ENCODE measurements at regions not wholly inside any gene's neighbourhood (a gene's known extent, or its start where the extent isn't known, plus 50 kb on each side); places are given as distances from the start of the nearest gene placed in this dataset.

DNA sequence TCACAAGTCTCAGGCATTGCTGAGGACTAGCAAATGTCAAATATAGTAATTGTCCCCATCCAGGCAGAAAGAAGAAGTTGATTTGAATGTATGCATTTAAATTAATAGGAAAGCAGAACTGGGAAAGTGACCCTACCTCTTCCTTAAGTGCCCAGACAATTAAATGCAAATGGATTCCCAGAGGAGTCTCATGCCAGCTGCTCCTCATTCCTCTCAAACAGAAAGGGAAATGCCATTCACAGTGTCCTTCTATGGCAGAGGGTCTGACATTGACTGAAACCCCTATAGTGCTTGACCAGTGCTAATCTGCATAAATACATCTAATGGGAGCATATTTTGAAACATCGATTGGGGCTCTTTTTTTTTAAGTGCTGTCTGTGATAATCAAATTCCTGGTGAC, 292.4 kb upstream of the SEL1L start:
- intact Hi-C loops (cut with DNase I): no loop called here
- H3K27ac ChIP-seq (ENCODE audit: low read depth in 2 of 2, low read length in 2 of 2): no peak overlapping the region
- FAIRE-seq: no peak

DNA sequence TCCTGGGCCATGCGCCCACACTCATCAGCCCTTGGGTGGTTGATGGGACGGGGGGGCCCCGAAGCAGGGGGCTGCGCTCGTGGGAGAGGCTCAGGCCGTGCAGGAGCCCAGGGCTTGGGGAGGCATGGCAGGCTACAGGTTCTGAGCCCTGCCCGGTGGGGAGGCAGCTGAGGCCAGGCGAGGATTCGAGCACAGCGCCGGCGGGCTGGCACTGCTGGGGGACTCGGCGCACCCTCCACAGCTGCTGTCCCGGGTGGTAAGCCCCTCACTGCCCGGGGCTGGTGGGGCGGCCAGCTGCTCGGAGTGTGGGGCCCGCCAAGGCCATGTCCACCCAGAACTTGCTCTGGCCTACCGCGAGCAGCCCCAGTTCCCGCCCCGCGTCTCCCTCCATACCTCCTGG, 295.8 kb upstream of the SEL1L start:
- no peaks in the 10 kb centered on the region for H3K4me1 ChIP-seq (ENCODE audit: control insufficient read depth in 2 of 3, insufficient read depth in 2 of 3, low read depth in 1 of 3, low read length in 3 of 3)
- no peak overlapping the region for H3K27ac ChIP-seq (ENCODE audit: low read depth in 2 of 2, low read length in 2 of 2)
- no peak overlapping the region for H3K9ac ChIP-seq (ENCODE audit: low read length in 3 of 3)
- intact Hi-C loops (cut with DNase I): no loop called here
- FAIRE-seq: no peak
- H3K27me3 ChIP-seq (ENCODE audit: control insufficient read depth, insufficient read depth, low read length): no peaks in the 10 kb centered on the region
- H3K9me3 ChIP-seq (ENCODE audit: control insufficient read depth in 2 of 3, insufficient read depth in 1 of 3, low read length in 3 of 3): no peaks in the 10 kb centered on the region
- no peaks in the 10 kb centered on the region for H3K36me3 ChIP-seq (ENCODE audit: control insufficient read depth in 2 of 3, insufficient read depth in 3 of 3, low read length in 3 of 3)
- no peak overlapping the region for H3K4me3 ChIP-seq (ENCODE audit: low read length in 3 of 3)
- peak in 1 of 5 donors; percentile 57 for DNase-seq
- TF ChIP-seq, protein P1, sequence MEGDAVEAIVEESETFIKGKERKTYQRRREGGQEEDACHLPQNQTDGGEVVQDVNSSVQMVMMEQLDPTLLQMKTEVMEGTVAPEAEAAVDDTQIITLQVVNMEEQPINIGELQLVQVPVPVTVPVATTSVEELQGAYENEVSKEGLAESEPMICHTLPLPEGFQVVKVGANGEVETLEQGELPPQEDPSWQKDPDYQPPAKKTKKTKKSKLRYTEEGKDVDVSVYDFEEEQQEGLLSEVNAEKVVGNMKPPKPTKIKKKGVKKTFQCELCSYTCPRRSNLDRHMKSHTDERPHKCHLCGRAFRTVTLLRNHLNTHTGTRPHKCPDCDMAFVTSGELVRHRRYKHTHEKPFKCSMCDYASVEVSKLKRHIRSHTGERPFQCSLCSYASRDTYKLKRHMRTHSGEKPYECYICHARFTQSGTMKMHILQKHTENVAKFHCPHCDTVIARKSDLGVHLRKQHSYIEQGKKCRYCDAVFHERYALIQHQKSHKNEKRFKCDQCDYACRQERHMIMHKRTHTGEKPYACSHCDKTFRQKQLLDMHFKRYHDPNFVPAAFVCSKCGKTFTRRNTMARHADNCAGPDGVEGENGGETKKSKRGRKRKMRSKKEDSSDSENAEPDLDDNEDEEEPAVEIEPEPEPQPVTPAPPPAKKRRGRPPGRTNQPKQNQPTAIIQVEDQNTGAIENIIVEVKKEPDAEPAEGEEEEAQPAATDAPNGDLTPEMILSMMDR (IDR thresholded peaks at IDR 0.05; ENCODE audit: borderline replicate concordance, extremely low read depth, insufficient read depth): no peak

More for the DNA sequence above, 292.4 kb upstream of the SEL1L start:
- no peaks in the 10 kb centered on the region for H3K4me1 ChIP-seq (ENCODE audit: control insufficient read depth in 2 of 3, insufficient read depth in 2 of 3, low read depth in 1 of 3, low read length in 3 of 3)
- H3K36me3 ChIP-seq (ENCODE audit: control insufficient read depth in 2 of 3, insufficient read depth in 3 of 3, low read length in 3 of 3): no peaks in the 10 kb centered on the region
- H3K27me3 ChIP-seq (ENCODE audit: control insufficient read depth, insufficient read depth, low read length): no peaks in the 10 kb centered on the region
- TF ChIP-seq, protein P1 (IDR thresholded peaks at IDR 0.05; ENCODE audit: borderline replicate concordance, extremely low read depth, insufficient read depth): no peak
- H3K4me3 ChIP-seq (ENCODE audit: low read length in 3 of 3): no peak overlapping the region
- no peak overlapping the region for H3K9ac ChIP-seq (ENCODE audit: low read length in 3 of 3)
- DNase-seq: no peak
- H3K9me3 ChIP-seq (ENCODE audit: control insufficient read depth in 2 of 3, insufficient read depth in 1 of 3, low read length in 3 of 3): peaks cover 0 to 3% (median 2%) of the 10 kb centered on the region in 3 donors

DNA sequence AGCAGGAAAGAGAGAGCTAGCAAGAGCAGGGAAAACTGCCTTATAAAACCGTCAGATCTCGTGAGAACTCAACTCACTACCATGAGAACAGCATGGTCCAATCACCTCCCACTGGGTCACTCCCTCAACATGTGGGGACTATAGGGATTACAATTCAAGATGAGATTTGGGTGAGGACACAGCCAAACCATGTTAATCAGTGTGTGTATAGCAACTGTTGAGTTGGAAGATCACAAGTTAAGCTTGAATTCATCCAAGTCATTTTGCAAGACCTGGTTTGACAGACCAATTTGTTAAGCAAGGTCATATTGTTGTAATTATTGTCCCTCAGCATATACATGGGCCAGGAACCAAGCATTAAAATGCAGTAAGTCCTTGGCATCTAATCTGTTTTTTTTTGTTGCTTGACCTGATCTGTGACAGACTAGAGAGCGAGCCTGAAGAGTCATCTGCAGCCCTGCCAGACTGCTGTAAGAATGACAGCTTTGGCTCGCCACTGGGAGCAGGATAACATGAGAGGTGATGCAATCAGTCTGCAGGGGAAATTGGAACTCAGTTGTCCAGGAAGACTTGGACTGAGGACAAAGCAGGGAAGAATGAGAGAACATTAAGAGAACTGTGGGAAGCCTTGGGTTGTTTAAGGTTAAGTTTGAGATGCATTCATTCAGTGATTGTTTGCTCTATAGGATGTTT, 297.6 kb upstream of the SEL1L start:
- FAIRE-seq (no peak), DNase-seq (no peak)
- Histone ChIP-seq H3K27ac (ENCODE audit: low read depth in 2 of 2, low read length in 2 of 2) (no peak overlapping the region), H3K9me3 (ENCODE audit: control insufficient read depth in 2 of 3, insufficient read depth in 1 of 3, low read length in 3 of 3) (peaks cover 0 to 8% (median 0%) of the 10 kb centered on the region in 3 donors), H3K36me3 (ENCODE audit: control insufficient read depth in 2 of 3, insufficient read depth in 3 of 3, low read length in 3 of 3) (no peaks in the 10 kb centered on the region), H3K27me3 (ENCODE audit: control insufficient read depth, insufficient read depth, low read length) (no peaks in the 10 kb centered on the region), H3K9ac (ENCODE audit: low read length in 3 of 3) (no peak overlapping the region), H3K4me3 (ENCODE audit: low read length in 3 of 3) (no peak overlapping the region), H3K4me1 (ENCODE audit: control insufficient read depth in 2 of 3, insufficient read depth in 2 of 3, low read depth in 1 of 3, low read length in 3 of 3) (no peaks in the 10 kb centered on the region)
- intact Hi-C loops (cut with DNase I): no loop called here
- TF ChIP-seq, protein P1 (IDR thresholded peaks at IDR 0.05; ENCODE audit: borderline replicate concordance, extremely low read depth, insufficient read depth): no peak

DNA sequence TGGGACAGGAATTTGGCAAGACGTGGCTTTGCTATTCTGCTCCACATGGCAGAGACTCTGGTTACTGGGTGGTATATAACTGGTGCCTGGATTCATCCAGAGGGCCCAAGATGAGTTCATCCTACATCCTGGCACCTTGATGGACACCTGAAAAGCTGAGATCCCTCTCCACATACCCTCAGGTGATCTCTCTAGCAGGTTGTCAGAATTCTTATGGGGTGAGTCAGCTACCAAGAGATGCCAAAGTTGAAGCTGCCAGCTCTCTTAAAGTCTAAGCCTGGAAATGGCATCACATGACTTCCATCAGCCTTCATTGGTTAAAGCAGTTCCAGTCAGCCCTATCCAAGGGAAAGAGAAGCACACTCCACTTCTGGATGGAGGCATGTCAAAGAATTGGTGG, 300.7 kb upstream of the SEL1L start:
- FAIRE-seq (no peak), DNase-seq (no peak)
- TF ChIP-seq, protein P1 (IDR thresholded peaks at IDR 0.05; ENCODE audit: borderline replicate concordance, extremely low read depth, insufficient read depth): no peak
- Histone ChIP-seq H3K9ac (ENCODE audit: low read length in 3 of 3) (no peak overlapping the region), H3K4me3 (ENCODE audit: low read length in 3 of 3) (no peak overlapping the region), H3K27ac (ENCODE audit: low read depth in 2 of 2, low read length in 2 of 2) (no peak overlapping the region), H3K4me1 (ENCODE audit: control insufficient read depth in 2 of 3, insufficient read depth in 2 of 3, low read depth in 1 of 3, low read length in 3 of 3) (no peaks in the 10 kb centered on the region), H3K9me3 (ENCODE audit: control insufficient read depth in 2 of 3, insufficient read depth in 1 of 3, low read length in 3 of 3) (peaks cover 0 to 8% (median 0%) of the 10 kb centered on the region in 3 donors), H3K27me3 (ENCODE audit: control insufficient read depth, insufficient read depth, low read length) (no peaks in the 10 kb centered on the region), H3K36me3 (ENCODE audit: control insufficient read depth in 2 of 3, insufficient read depth in 3 of 3, low read length in 3 of 3) (no peaks in the 10 kb centered on the region)
- intact Hi-C loops (cut with DNase I): no loop called here

All from kidney (tissue), 13 donors.